ENCODE measurements at regions not wholly inside any gene's neighbourhood (a gene's known extent, or its start where the extent isn't known, plus 50 kb on each side); places are given as distances from the start of the nearest gene placed in this dataset.

DNA sequence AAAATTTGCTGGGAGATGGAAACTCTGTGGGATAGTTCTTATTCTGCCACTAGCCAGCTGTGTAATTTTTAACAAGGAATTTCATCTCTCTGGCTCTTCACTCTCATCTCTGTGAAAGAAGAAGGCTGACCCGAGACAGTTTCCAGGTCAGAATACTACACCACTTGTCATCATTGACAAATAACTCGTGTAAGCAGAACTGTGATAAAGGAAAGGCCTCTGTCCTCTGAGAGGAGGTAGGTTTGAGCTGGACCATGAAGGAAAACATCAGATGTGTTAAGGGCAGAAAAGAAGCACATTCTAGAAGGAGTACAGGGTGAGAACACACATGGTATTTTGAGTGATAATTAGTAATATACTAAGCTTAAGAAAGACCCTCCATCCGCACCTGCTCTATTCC lies 211.4 kb upstream of the DDX18 start:
- Histone ChIP-seq H3K36me3 (replicated peaks; ENCODE audit: low read depth, low read length) (no peaks in the 10 kb centered on the region), H3K9me3 (ENCODE audit: insufficient read depth, low read length) (no peaks in the 10 kb centered on the region), H2AFZ (ENCODE audit: low read depth, low read length) (no peak overlapping the region), H4K20me1 (ENCODE audit: insufficient read depth, low read length) (no peaks in the 10 kb centered on the region), H3K27ac (ENCODE audit: low read length) (no peak overlapping the region), H3K9ac (ENCODE audit: low read length) (no peak overlapping the region), H3K79me2 (ENCODE audit: low read length) (no peaks in the 10 kb centered on the region), H3K4me2 (ENCODE audit: low read length) (no peak overlapping the region), H3K4me1 (ENCODE audit: low read length) (no peaks in the 10 kb centered on the region), H3K4me3 (ENCODE audit: low read length) (no peak overlapping the region), H3K27me3 (ENCODE audit: low read depth, low read length) (no peaks in the 10 kb centered on the region)
- TF ChIP-seq EZH2phosphoT487 (IDR thresholded peaks at IDR 0.05; ENCODE audit: low read depth) (no peak), CTCF (IDR thresholded peaks at IDR 0.05; ENCODE audit: low read depth, low read length) (no peak)

DNA sequence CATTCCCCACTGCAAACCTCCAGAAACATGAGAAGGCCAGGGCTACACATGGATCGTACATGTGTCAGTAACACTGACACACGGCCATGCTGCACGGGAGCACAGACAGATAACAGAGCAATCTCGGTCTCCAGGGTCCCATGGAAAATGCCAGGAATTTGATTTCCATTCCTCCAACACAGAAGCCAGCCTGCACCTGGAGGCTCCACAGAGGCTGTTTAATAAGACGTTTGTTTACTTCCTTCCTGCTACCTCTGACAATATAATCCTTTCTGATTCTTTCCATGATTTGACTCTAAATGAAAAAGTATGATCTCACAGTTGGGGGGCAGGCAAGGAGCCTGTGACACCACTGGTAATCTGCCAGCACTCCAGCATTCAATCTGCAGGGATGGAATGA lies 210.9 kb upstream of the DDX18 start:
- H3K27me3 ChIP-seq (ENCODE audit: low read depth, low read length), result no peaks in the 10 kb centered on the region
- H3K36me3 ChIP-seq (replicated peaks; ENCODE audit: low read depth, low read length), result no peaks in the 10 kb centered on the region
- H3K4me2 ChIP-seq (ENCODE audit: low read length), result no peak overlapping the region

GRCh38 chr2:117607202-117607601 lies 207.3 kb upstream of the DDX18 start:
- no peaks in the 10 kb centered on the region for H3K36me3 ChIP-seq (replicated peaks; ENCODE audit: low read depth, low read length)
- no peak overlapping the region for H3K4me3 ChIP-seq (ENCODE audit: low read length)
- H3K4me2 ChIP-seq (ENCODE audit: low read length), result no peak overlapping the region
- no peak overlapping the region for H3K9ac ChIP-seq (ENCODE audit: low read length)
- no peak overlapping the region for H2AFZ ChIP-seq (ENCODE audit: low read depth, low read length)
- no peaks in the 10 kb centered on the region for H3K4me1 ChIP-seq (ENCODE audit: low read length)
- H3K27ac ChIP-seq (ENCODE audit: low read length), result no peak overlapping the region
- H3K79me2 ChIP-seq (ENCODE audit: low read length), result no peaks in the 10 kb centered on the region
- no peaks in the 10 kb centered on the region for H4K20me1 ChIP-seq (ENCODE audit: insufficient read depth, low read length)
- no peaks in the 10 kb centered on the region for H3K9me3 ChIP-seq (ENCODE audit: insufficient read depth, low read length)
- H3K27me3 ChIP-seq (ENCODE audit: low read depth, low read length), result no peaks in the 10 kb centered on the region
- TF ChIP-seq EZH2phosphoT487 (IDR thresholded peaks at IDR 0.05; ENCODE audit: low read depth), result no peak
- no peak for TF ChIP-seq CTCF (IDR thresholded peaks at IDR 0.05; ENCODE audit: low read depth, low read length)

More for the DNA sequence above, 210.9 kb upstream of the DDX18 start:
- no peaks in the 10 kb centered on the region for H3K4me1 ChIP-seq (ENCODE audit: low read length)
- TF ChIP-seq CTCF (IDR thresholded peaks at IDR 0.05; ENCODE audit: low read depth, low read length) (no peak), EZH2phosphoT487 (IDR thresholded peaks at IDR 0.05; ENCODE audit: low read depth) (no peak)
- H3K9ac ChIP-seq (ENCODE audit: low read length), result no peak overlapping the region
- H3K9me3 ChIP-seq (ENCODE audit: insufficient read depth, low read length), result no peaks in the 10 kb centered on the region
- H4K20me1 ChIP-seq (ENCODE audit: insufficient read depth, low read length), result no peaks in the 10 kb centered on the region
- no peaks in the 10 kb centered on the region for H3K79me2 ChIP-seq (ENCODE audit: low read length)
- H3K27ac ChIP-seq (ENCODE audit: low read length), result no peak overlapping the region
- no peak overlapping the region for H2AFZ ChIP-seq (ENCODE audit: low read depth, low read length)
- no peak overlapping the region for H3K4me3 ChIP-seq (ENCODE audit: low read length)

DNA sequence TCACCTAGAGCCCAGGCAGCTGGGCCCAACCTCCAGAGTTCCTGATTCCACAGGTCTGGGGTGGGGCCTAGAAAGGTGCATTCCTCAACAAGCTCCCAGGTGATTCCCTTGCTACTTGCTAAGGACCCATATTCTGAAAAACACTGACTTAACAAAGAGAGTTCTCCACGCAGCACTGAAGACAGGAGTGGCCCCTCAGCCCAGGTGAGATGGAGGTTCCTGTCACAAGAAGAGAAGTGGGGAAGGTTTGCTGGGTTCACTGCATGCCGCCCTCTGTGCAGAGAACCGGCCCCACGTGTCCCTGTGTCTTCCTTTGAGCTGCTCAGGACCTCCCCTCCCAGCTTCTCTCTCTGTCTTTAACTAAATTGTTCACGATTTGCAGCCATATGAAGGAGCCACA lies 201.4 kb upstream of the DDX18 start:
- Histone ChIP-seq H3K9ac (ENCODE audit: low read length) (no peak overlapping the region), H2AFZ (ENCODE audit: low read depth, low read length) (no peak overlapping the region), H3K4me3 (ENCODE audit: low read length) (no peak overlapping the region), H3K27me3 (ENCODE audit: low read depth, low read length) (no peaks in the 10 kb centered on the region), H4K20me1 (ENCODE audit: insufficient read depth, low read length) (no peaks in the 10 kb centered on the region), H3K79me2 (ENCODE audit: low read length) (no peaks in the 10 kb centered on the region), H3K4me1 (ENCODE audit: low read length) (no peaks in the 10 kb centered on the region), H3K27ac (ENCODE audit: low read length) (no peak overlapping the region), H3K4me2 (ENCODE audit: low read length) (no peak overlapping the region), H3K9me3 (ENCODE audit: insufficient read depth, low read length) (no peaks in the 10 kb centered on the region), H3K36me3 (replicated peaks; ENCODE audit: low read depth, low read length) (no peaks in the 10 kb centered on the region)
- TF ChIP-seq EZH2phosphoT487 (IDR thresholded peaks at IDR 0.05; ENCODE audit: low read depth) (no peak), CTCF (IDR thresholded peaks at IDR 0.05; ENCODE audit: low read depth, low read length) (no peak)

Data from OCI-LY3 (cell line).